DND-41 (cell line): ENCODE measurements at regions not wholly inside any gene's neighbourhood (a gene's known extent, or its start where the extent isn't known, plus 50 kb on each side); places are given as distances from the start of the nearest gene placed in this dataset.

Source experiments
- EZH2 ChIP-seq: IDR thresholded peaks from 3 replicates; pipeline ENCODE4 v1.6.1; 2012; ENCODE audit warnings: borderline replicate concordance, low read depth, mild to moderate bottlenecking, moderate library complexity, low read length, inconsistent platforms; ENCODE audit not compliant: severe bottlenecking
- TF ChIP-seq, protein P1 (sequence below): IDR thresholded peaks from 2 replicates; pipeline ENCODE4 v1.5.1; 2012; ENCODE audit warnings: borderline replicate concordance, low read length, moderate library complexity, mild to moderate bottlenecking; ENCODE audit not compliant: poor library complexity, severe bottlenecking; ENCODE audit errors: extremely low read depth

DNA sequence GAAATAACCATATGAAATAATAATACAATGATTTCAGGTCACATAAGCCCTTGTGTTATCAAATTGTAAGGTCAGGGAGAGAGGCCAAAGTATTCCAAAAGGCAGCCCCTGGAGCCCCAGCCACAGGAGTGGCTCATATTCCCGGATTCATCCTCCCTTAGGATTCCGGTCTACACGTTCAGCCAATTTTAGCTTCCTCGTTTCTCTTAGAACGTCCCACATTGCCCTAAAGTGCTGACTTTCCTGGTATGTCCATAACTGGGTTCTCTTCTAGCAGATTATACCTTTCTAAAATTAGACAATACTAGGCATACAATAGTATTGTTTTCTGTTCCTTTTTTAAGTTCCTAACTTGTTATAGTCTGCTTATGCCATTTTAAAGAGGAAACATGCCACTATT is 192.7 kb upstream of the NOX3 start:
- TF ChIP-seq, protein P1, sequence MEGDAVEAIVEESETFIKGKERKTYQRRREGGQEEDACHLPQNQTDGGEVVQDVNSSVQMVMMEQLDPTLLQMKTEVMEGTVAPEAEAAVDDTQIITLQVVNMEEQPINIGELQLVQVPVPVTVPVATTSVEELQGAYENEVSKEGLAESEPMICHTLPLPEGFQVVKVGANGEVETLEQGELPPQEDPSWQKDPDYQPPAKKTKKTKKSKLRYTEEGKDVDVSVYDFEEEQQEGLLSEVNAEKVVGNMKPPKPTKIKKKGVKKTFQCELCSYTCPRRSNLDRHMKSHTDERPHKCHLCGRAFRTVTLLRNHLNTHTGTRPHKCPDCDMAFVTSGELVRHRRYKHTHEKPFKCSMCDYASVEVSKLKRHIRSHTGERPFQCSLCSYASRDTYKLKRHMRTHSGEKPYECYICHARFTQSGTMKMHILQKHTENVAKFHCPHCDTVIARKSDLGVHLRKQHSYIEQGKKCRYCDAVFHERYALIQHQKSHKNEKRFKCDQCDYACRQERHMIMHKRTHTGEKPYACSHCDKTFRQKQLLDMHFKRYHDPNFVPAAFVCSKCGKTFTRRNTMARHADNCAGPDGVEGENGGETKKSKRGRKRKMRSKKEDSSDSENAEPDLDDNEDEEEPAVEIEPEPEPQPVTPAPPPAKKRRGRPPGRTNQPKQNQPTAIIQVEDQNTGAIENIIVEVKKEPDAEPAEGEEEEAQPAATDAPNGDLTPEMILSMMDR, result no peak
- TF ChIP-seq EZH2, result no peak
